IMR-90 (cell line): ENCODE measurements at regions not wholly inside any gene's neighbourhood (a gene's known extent, or its start where the extent isn't known, plus 50 kb on each side); places are given as distances from the start of the nearest gene placed in this dataset.

Source experiments
- ATAC-seq: fragments of 200-7000 bp; cut with Tn5 transposase; 2 replicates; pipeline ENCODE4 v1.9.1; 2020; ENCODE audit warnings: low read depth, mild to moderate bottlenecking, moderate library complexity
- BruUV-seq: library from RNA; stranded (reverse); fragments of 400-500 nt; replicated peaks from 2 replicates; lab custom pipeline; 2021; lab: Mats Ljungman, UMichigan
- CTCF ChIA-PET: fragments of 300-600 bp; formaldehyde crosslinking; extraction: SDS; loops from one replicate; lab custom pipeline; 2021; ENCODE audit warnings: antibody characterized with exemption; lab: Yijun Ruan, JAX
- POLR2A ChIA-PET: fragments of 300-600 bp; sonication (Branson Sonifier 250); formaldehyde crosslinking; loops from one replicate; lab custom pipeline; 2022; ENCODE audit warnings: antibody characterized with exemption; ENCODE audit not compliant: unreplicated experiment; lab: Charles Lee
- DNase-seq: peaks from one replicate; pipeline ENCODE4 v3.0.0; 2013
- H2AFZ ChIP-seq: replicated peaks from 2 replicates; pipeline ENCODE3; 2013; ENCODE audit warnings: low read length, mild to moderate bottlenecking; ENCODE audit not compliant: poor library complexity
- H2AK5ac ChIP-seq: 2 replicates; pipeline ENCODE4 v1.6.1; 2013; ENCODE audit warnings: low read depth, low read length, inconsistent platforms
- H2AK9ac ChIP-seq: replicated peaks from 2 replicates; pipeline ENCODE3; 2013; ENCODE audit warnings: mild to moderate bottlenecking, low read depth, low read length, moderate library complexity; ENCODE audit not compliant: poor library complexity
- H2BK120ac ChIP-seq: 2 replicates; pipeline ENCODE4 v1.6.1; 2013; ENCODE audit warnings: low read depth, low read length, inconsistent platforms
- H2BK15ac ChIP-seq: 3 replicates; pipeline ENCODE4 v1.6.1; 2013; ENCODE audit warnings: low read depth, low read length, inconsistent platforms
- H2BK20ac ChIP-seq: 2 replicates; pipeline ENCODE4 v1.6.1; 2013; ENCODE audit warnings: low read depth, mild to moderate bottlenecking, inconsistent platforms, low read length, moderate library complexity
- H2BK5ac ChIP-seq: 2 replicates; pipeline ENCODE4 v1.6.1; 2013; ENCODE audit warnings: mild to moderate bottlenecking, low read depth, low read length, inconsistent platforms; ENCODE audit not compliant: poor library complexity, severe bottlenecking
- H3K14ac ChIP-seq: replicated peaks from 2 replicates; pipeline ENCODE4 v1.6.1; 2013; ENCODE audit warnings: low read depth, low read length, inconsistent platforms
- H3K18ac ChIP-seq: 2 replicates; pipeline ENCODE4 v1.6.1; 2013; ENCODE audit warnings: low read depth, low read length, control low read depth
- H3K23ac ChIP-seq: 2 replicates; pipeline ENCODE4 v1.6.1; 2013; ENCODE audit warnings: low read depth, low read length, inconsistent platforms
- H3K27ac ChIP-seq: 2 replicates; pipeline ENCODE4 v1.5.1; 2013; ENCODE audit warnings: mild to moderate bottlenecking, control low read depth, low read length; ENCODE audit not compliant: insufficient read depth
- H3K27me3 ChIP-seq: 2 replicates; pipeline ENCODE4 v1.6.1; 2013; ENCODE audit warnings: low read length; ENCODE audit not compliant: control insufficient read depth, insufficient read depth
- H3K36me3 ChIP-seq: 2 replicates; pipeline ENCODE4 v1.6.1; 2013; ENCODE audit warnings: low read length, mixed read lengths; ENCODE audit not compliant: control insufficient read depth, insufficient read depth
- H3K4ac ChIP-seq: 2 replicates; pipeline ENCODE4 v1.6.1; 2013; ENCODE audit warnings: low read depth, low read length, inconsistent platforms
- H3K4me1 ChIP-seq: 2 replicates; pipeline ENCODE4 v1.6.1; 2013; ENCODE audit warnings: low read length, mixed read lengths; ENCODE audit not compliant: control insufficient read depth, insufficient read depth
- H3K4me2 ChIP-seq: 2 replicates; pipeline ENCODE4 v1.6.1; 2013; ENCODE audit warnings: low read depth, mild to moderate bottlenecking, control low read depth, low read length, moderate library complexity
- H3K4me3 ChIP-seq: 2 replicates; pipeline ENCODE4 v1.5.1; 2013; ENCODE audit warnings: low read depth, mild to moderate bottlenecking, control low read depth, low read length, moderate library complexity; ENCODE audit not compliant: insufficient read depth
- H3K56ac ChIP-seq: 2 replicates; pipeline ENCODE4 v1.6.1; 2013; ENCODE audit warnings: low read length, inconsistent platforms; ENCODE audit not compliant: insufficient read depth; ENCODE audit errors: extremely low read depth
- H3K79me1 ChIP-seq, 2 experiments: 2 replicates each; pipeline ENCODE4 v1.6.1; 2013; ENCODE audit warnings: low read length in 2 of 2, inconsistent platforms in 1 of 2, low read depth in 1 of 2
- H3K9ac ChIP-seq: 2 replicates; pipeline ENCODE4 v1.6.1; 2013; ENCODE audit warnings: low read depth, low read length, control low read depth
- H3K9me1 ChIP-seq: 2 replicates; pipeline ENCODE4 v1.6.1; 2013; ENCODE audit warnings: low read length, inconsistent platforms; ENCODE audit not compliant: insufficient read depth
- H3K9me3 ChIP-seq: 2 replicates; pipeline ENCODE4 v1.6.1; 2013; ENCODE audit warnings: low read length; ENCODE audit not compliant: control insufficient read depth, insufficient read depth
- H4K20me1 ChIP-seq: 2 replicates; pipeline ENCODE4 v1.6.1; 2013; ENCODE audit warnings: low read length, inconsistent platforms; ENCODE audit not compliant: insufficient read depth
- H4K5ac ChIP-seq: 2 replicates; pipeline ENCODE4 v1.6.1; 2013; ENCODE audit warnings: mild to moderate bottlenecking, low read depth, low read length, control low read depth
- H4K8ac ChIP-seq, 2 experiments: 2 replicates each; pipeline ENCODE4 v1.6.1; 2013; ENCODE audit warnings: low read depth in 2 of 2, low read length in 2 of 2, control low read depth in 1 of 2, inconsistent platforms in 1 of 2
- H4K91ac ChIP-seq: 2 replicates; pipeline ENCODE4 v1.6.1; 2013; ENCODE audit warnings: low read depth, low read length, inconsistent platforms; ENCODE audit not compliant: insufficient read depth
- MXI1 ChIP-seq: IDR thresholded peaks from 2 replicates; pipeline ENCODE4 v1.6.1; 2012; ENCODE audit warnings: low read depth, mild to moderate bottlenecking, low read length, moderate library complexity, borderline replicate concordance
- NFE2L2 ChIP-seq: fragments of 150-350 bp; IDR thresholded peaks from 2 replicates; pipeline ENCODE4 v1.6.1; 2016; ENCODE audit warnings: low read depth, mild to moderate bottlenecking, low read length
- SMC3 ChIP-seq: fragments of 150-350 bp; IDR thresholded peaks from 2 replicates; pipeline ENCODE4 v1.6.1; 2016; ENCODE audit warnings: low read depth, mild to moderate bottlenecking, antibody characterized with exemption, low read length, moderate library complexity
- WGBS, 2 experiments: methylation state at CpG; one replicate each; pipeline versions ENCODE4 v1.1.5 to v1.1.7; 2013; ENCODE audit warnings: missing lambda C conversion rate in 2 of 2; ENCODE audit not compliant: insufficient read length in 1 of 2; ENCODE audit errors: extremely low coverage in 2 of 2; 5-methylcytosine and 5-hydroxymethylcytosine counted together
- dilution Hi-C: fragments of 300-500 bp; cut with HindIII; formaldehyde crosslinking; loops from one replicate; pipeline ENCODE4 v1.14.3; 2018; ENCODE audit warnings: low sequenced_read_pairs; ENCODE audit not compliant: unreplicated experiment
- in situ Hi-C: fragments of 300-500 bp; cut with MboI; formaldehyde crosslinking; loops from 3 replicates; pipeline ENCODE4 v1.14.3; 2019; ENCODE audit warnings: low sequenced_read_pairs, inconsistent platforms, mixed read lengths
- intact Hi-C: fragments of 100-400 bp; cut with micrococcal nuclease; formaldehyde crosslinking; loops from 2 replicates; pipeline ENCODE4 v1.10.0; 2022

DNA sequence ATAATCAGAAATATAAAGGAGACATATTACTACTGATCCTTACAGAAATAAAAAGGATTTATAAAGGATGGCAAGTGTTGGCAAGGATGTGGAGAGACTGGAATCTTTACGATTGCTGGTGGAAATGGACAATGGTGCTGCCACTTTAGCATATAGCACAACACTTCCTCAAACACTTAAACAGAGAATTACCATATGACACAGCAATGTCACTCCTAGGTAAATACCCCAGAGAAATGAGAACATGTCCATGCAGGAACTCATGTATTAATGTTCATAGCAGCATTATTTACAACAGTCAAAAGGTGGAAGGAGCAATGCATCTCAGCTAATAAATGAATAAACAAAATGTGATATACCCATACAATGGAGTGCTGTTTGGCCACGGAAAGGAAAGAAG, 137.5 kb downstream of the NDUFA10 start:
- no TSS peak for BruUV-seq
- Histone ChIP-seq H3K56ac (no peak overlapping the region), H3K4ac (no peak overlapping the region), H4K91ac (no peak overlapping the region), H4K5ac (no peak overlapping the region), H3K4me2 (no peak overlapping the region), H3K27ac (no peak overlapping the region), H4K8ac (no peak overlapping the region), H3K4me3 (no peak overlapping the region), H3K9me1 (no peaks in the 10 kb centered on the region), H2AK9ac (no peak overlapping the region), H2BK5ac (no peak overlapping the region), H3K14ac (no peak overlapping the region), H3K79me1 (no peaks in the 10 kb centered on the region), H2AFZ (no peak overlapping the region), H3K23ac (no peak overlapping the region), H4K20me1 (no peaks in the 10 kb centered on the region), H2BK120ac (no peak overlapping the region), H3K9ac (no peak overlapping the region), H3K18ac (no peak overlapping the region), H2BK20ac (no peak overlapping the region), H2BK15ac (no peak overlapping the region), H2AK5ac (no peak overlapping the region), H3K9me3 (peaks cover 16% of the 10 kb centered on the region), H3K27me3 (no peaks in the 10 kb centered on the region), H3K36me3 (no peaks in the 10 kb centered on the region), H3K4me1 (no peaks in the 10 kb centered on the region)
- in situ Hi-C loops (no loop called here), intact Hi-C loops (loop anchor here (10.0 kb wide), 1 partner anchor 853 kb away; no protein-coding TSS in a partner anchor), dilution Hi-C loops (no loop called here)
- no peak for ATAC-seq
- WGBS, 2 experiments, result no CpG with 5 or more reads among the region's 2 CpGs
- no peak for DNase-seq
- no peak for TF ChIP-seq NFE2L2
- no peak for TF ChIP-seq SMC3
- no peak for TF ChIP-seq MXI1
- CTCF ChIA-PET, result no interaction called here
- POLR2A ChIA-PET, result no interaction called here
